ENCODE measurements at regions not wholly inside any gene's neighbourhood (a gene's known extent, or its start where the extent isn't known, plus 50 kb on each side); places are given as distances from the start of the nearest gene placed in this dataset.

DNA sequence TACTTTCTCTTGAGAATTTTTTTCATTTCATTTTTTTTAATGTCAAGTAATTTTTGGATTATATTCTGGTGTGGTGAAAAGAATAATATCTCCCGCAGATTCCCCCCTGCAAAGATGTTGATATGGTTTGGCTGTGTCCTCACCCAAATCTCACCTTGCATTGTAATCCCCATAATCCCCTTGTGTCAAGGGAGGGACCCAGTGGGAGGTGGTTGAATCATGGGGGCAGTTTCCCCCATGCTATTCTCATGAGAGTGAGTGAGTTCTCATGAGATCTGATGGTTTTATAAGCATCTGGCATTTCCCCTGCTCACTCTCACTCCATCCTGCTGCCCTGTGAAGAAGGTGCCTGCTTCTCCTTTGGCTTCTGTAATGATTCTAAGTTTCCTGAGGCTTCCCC, 58.7 kb upstream of the PMEPA1 start:
- H3K27me3 Mint-ChIP-seq (ENCODE audit: low read depth) = no peaks in the 10 kb centered on the region
- H3K4me1 Mint-ChIP-seq (ENCODE audit: low read depth) = peaks cover 62% of the 10 kb centered on the region
- DNase-seq (ENCODE audit: low spot score) = no peak
- H3K4me3 Mint-ChIP-seq (ENCODE audit: unreplicated experiment) = no peak overlapping the region
- H3K9me3 Mint-ChIP-seq (ENCODE audit: low read depth) = peaks cover 14% of the 10 kb centered on the region
- no peak overlapping the region for H3K27ac Mint-ChIP-seq (ENCODE audit: unreplicated experiment)
- H3K36me3 Mint-ChIP-seq (ENCODE audit: low read depth) = peaks cover 7% of the 10 kb centered on the region
- TF ChIP-seq, protein P1, sequence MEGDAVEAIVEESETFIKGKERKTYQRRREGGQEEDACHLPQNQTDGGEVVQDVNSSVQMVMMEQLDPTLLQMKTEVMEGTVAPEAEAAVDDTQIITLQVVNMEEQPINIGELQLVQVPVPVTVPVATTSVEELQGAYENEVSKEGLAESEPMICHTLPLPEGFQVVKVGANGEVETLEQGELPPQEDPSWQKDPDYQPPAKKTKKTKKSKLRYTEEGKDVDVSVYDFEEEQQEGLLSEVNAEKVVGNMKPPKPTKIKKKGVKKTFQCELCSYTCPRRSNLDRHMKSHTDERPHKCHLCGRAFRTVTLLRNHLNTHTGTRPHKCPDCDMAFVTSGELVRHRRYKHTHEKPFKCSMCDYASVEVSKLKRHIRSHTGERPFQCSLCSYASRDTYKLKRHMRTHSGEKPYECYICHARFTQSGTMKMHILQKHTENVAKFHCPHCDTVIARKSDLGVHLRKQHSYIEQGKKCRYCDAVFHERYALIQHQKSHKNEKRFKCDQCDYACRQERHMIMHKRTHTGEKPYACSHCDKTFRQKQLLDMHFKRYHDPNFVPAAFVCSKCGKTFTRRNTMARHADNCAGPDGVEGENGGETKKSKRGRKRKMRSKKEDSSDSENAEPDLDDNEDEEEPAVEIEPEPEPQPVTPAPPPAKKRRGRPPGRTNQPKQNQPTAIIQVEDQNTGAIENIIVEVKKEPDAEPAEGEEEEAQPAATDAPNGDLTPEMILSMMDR (IDR thresholded peaks at IDR 0.05) = no peak

DNA sequence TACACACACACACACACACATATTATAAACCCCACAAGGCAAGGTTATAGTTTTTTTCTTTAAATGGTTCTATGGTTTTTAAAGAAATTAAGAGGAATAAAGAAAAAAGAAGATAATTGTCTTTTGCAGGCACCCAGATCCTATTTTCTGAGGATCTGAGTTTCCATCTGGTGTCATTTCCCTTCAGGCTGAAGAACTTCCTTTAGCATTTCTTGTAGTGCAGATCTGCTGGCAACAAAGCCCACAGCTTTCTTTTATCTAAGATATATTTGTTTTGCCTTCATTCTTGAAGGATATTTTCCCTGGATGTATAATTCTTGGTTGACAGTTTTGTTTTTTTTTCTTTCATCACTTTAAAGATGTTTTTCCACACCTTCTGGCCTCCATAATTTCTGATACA, 57.6 kb upstream of the PMEPA1 start:
- peaks cover 9% of the 10 kb centered on the region for H3K36me3 Mint-ChIP-seq (ENCODE audit: low read depth)
- H3K4me1 Mint-ChIP-seq (ENCODE audit: low read depth) = peaks cover 55% of the 10 kb centered on the region
- no peak overlapping the region for H3K4me3 Mint-ChIP-seq (ENCODE audit: unreplicated experiment)
- H3K9me3 Mint-ChIP-seq (ENCODE audit: low read depth) = peaks cover 14% of the 10 kb centered on the region
- peak overlapping the region; percentile 61 for H3K27ac Mint-ChIP-seq (ENCODE audit: unreplicated experiment)
- TF ChIP-seq, protein P1 (IDR thresholded peaks at IDR 0.05) = no peak
- DNase-seq (ENCODE audit: low spot score) = no peak
- H3K27me3 Mint-ChIP-seq (ENCODE audit: low read depth) = no peaks in the 10 kb centered on the region

DNA sequence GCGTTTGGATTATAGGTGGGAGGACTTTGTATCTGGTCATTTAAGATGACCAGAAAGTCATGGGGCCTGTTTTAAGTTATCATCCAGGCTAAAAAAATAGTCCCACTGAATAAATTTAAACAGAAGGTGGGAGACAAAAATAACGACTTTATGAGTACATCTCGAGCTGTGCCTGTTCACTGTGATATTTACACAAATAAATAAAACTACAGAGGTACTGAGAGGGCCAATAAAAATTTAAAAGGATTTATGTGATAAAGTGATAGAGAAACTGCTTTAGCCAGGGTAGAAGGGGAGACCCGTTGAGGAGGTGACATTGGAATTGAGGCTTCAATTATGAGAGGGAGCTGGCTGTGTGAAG, 53.4 kb upstream of the PMEPA1 start:
- TF ChIP-seq, protein P1 (IDR thresholded peaks at IDR 0.05) = no peak
- Mint-ChIP-seq H3K36me3 (ENCODE audit: low read depth) (peaks cover 9% of the 10 kb centered on the region), H3K4me1 (ENCODE audit: low read depth) (peaks cover 37% of the 10 kb centered on the region), H3K27me3 (ENCODE audit: low read depth) (no peaks in the 10 kb centered on the region), H3K9me3 (ENCODE audit: low read depth) (peaks cover 12% of the 10 kb centered on the region), H3K27ac (ENCODE audit: unreplicated experiment) (no peak overlapping the region), H3K4me3 (ENCODE audit: unreplicated experiment) (no peak overlapping the region)
- DNase-seq (ENCODE audit: low spot score) = no peak

DNA sequence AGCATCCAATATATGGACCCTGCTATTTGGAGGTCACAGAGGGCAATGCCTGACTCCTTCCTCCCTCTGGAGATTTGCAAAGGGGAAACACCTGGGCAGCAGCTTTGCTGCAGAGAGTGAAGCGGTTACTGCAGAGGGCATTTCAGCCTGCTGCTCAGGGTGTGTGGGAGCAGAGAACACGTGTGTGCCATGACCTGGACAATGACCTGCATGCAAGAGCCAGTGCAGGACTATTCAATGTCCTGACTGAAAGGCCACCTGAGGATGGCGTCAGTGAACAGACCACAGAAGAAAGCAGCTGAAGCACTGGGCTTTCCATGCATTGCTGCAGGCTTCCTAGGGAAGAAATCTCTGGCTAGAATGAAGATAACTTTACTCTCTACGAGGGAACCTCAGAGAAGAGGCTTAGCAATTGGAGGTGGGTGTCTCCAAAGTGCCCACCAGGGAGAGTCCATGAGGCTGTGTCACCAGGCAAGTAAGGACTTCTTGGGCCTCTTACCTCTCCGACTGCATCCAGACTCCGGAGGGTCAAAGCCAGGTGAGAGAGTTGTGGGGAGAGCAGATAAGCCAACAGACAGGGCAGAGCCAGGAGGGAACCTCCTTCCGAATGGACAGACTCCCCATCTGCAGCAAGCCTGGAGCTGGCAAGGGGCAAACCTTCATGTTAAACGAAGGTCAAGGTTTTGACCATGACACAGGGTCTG, 52.9 kb upstream of the PMEPA1 start:
- Mint-ChIP-seq H3K36me3 (ENCODE audit: low read depth) (peaks cover 9% of the 10 kb centered on the region), H3K4me3 (ENCODE audit: unreplicated experiment) (no peak overlapping the region), H3K27ac (ENCODE audit: unreplicated experiment) (no peak overlapping the region), H3K9me3 (ENCODE audit: low read depth) (peaks cover 12% of the 10 kb centered on the region), H3K4me1 (ENCODE audit: low read depth) (peaks cover 32% of the 10 kb centered on the region), H3K27me3 (ENCODE audit: low read depth) (no peaks in the 10 kb centered on the region)
- peak; percentile 35 for DNase-seq (ENCODE audit: low spot score)
- TF ChIP-seq, protein P1 (IDR thresholded peaks at IDR 0.05) = no peak

DNA sequence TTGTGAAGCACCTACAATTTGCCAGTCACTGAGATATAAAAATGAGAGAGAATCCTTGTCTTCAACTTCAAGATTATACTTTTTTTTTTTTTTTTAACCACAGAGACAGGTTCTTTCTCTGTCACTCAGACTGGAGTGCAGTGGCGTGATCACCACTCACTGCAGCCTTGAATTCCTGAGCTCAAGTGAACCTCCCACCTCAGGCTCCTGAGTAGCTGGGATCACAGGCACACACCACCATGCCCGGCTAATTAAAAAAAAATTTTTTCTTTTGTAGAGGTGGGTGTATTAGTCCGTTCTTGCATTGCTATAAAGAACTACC, 51.6 kb upstream of the PMEPA1 start:
- Mint-ChIP-seq H3K9me3 (ENCODE audit: low read depth) (peaks cover 17% of the 10 kb centered on the region), H3K27me3 (ENCODE audit: low read depth) (no peaks in the 10 kb centered on the region), H3K4me3 (ENCODE audit: unreplicated experiment) (no peak overlapping the region), H3K4me1 (ENCODE audit: low read depth) (peaks cover 26% of the 10 kb centered on the region), H3K27ac (ENCODE audit: unreplicated experiment) (no peak overlapping the region), H3K36me3 (ENCODE audit: low read depth) (peaks cover 9% of the 10 kb centered on the region)
- TF ChIP-seq, protein P1 (IDR thresholded peaks at IDR 0.05) = no peak
- no peak for DNase-seq (ENCODE audit: low spot score)

Measured in chondrocyte (in vitro differentiated cells).